Astrocyte (in vitro differentiated cells and primary cell): ENCODE measurements at regions not wholly inside any gene's neighbourhood (a gene's known extent, or its start where the extent isn't known, plus 50 kb on each side); places are given as distances from the start of the nearest gene placed in this dataset.
A peak's percentile ranks its signal among the peaks of the same experiment; 100 is the strongest.

ENCODE experiments used
- DNase-seq: peaks from one replicate; pipeline ENCODE4 v3.0.0-alpha.2; 2010; ENCODE audit warnings: low read depth
- FAIRE-seq: peaks from 2 replicates; lab custom pipeline; 2011; peaks lifted over from hg19 to GRCh38; lab: Jason Lieb, UNC
- H2AFZ ChIP-seq: 2 replicates; pipeline ENCODE4 v1.6.0; 2012; ENCODE audit warnings: low read depth, low read length, inconsistent platforms
- H3K27ac ChIP-seq: 2 replicates; pipeline ENCODE4 v1.5.1; 2011; ENCODE audit warnings: low read depth, low read length, inconsistent platforms
- H3K27me3 ChIP-seq: 2 replicates; pipeline ENCODE4 v1.6.0; 2011; ENCODE audit warnings: low read length, inconsistent platforms; ENCODE audit not compliant: insufficient read depth
- H3K36me3 ChIP-seq: 2 replicates; pipeline ENCODE4 v1.5.1; 2011; ENCODE audit warnings: low read length, inconsistent platforms; ENCODE audit not compliant: insufficient read depth
- H3K4me1 ChIP-seq: 2 replicates; pipeline ENCODE4 v1.5.1; 2011; ENCODE audit warnings: low read length, inconsistent platforms; ENCODE audit not compliant: insufficient read depth
- H3K4me2 ChIP-seq: 2 replicates; pipeline ENCODE4 v1.6.0; 2012; ENCODE audit warnings: low read length, inconsistent platforms
- H3K4me3 ChIP-seq: 2 replicates; pipeline ENCODE4 v1.5.1; 2011; ENCODE audit warnings: low read depth, mild to moderate bottlenecking, low read length, inconsistent platforms; ENCODE audit not compliant: insufficient read depth
- H3K79me2 ChIP-seq: 2 replicates; pipeline ENCODE4 v1.6.0; 2012; ENCODE audit warnings: mild to moderate bottlenecking, low read length, inconsistent platforms; ENCODE audit not compliant: insufficient read depth
- H3K9ac ChIP-seq: 2 replicates; pipeline ENCODE4 v1.6.0; 2012; ENCODE audit warnings: mild to moderate bottlenecking, low read length, inconsistent platforms
- H3K9me3 ChIP-seq: 2 replicates; pipeline ENCODE4 v1.5.1; 2012; ENCODE audit warnings: low read depth, mild to moderate bottlenecking, low read length, inconsistent platforms; ENCODE audit not compliant: insufficient read depth
- H4K20me1 ChIP-seq: 2 replicates; pipeline ENCODE4 v1.6.0; 2012; ENCODE audit warnings: low read length, inconsistent platforms; ENCODE audit not compliant: insufficient read depth
- H3K27ac Mint-ChIP-seq: one replicate; pipeline ENCODE4 v1.8.0; 2021; ENCODE audit warnings: mild to moderate bottlenecking, mixed read lengths; ENCODE audit not compliant: unreplicated experiment
- H3K27me3 Mint-ChIP-seq: one replicate; pipeline ENCODE4 v1.8.0; 2021; ENCODE audit warnings: low read depth, mixed read lengths; ENCODE audit not compliant: unreplicated experiment
- H3K36me3 Mint-ChIP-seq: one replicate; pipeline ENCODE4 v1.8.0; 2021; ENCODE audit warnings: low read depth, mixed read lengths; ENCODE audit not compliant: unreplicated experiment
- H3K4me1 Mint-ChIP-seq: one replicate; pipeline ENCODE4 v1.8.0; 2021; ENCODE audit warnings: low read depth, mixed read lengths; ENCODE audit not compliant: unreplicated experiment
- H3K4me3 Mint-ChIP-seq: one replicate; pipeline ENCODE4 v1.8.0; 2021; ENCODE audit warnings: mild to moderate bottlenecking, moderate library complexity, mixed read lengths; ENCODE audit not compliant: unreplicated experiment
- H3K9me3 Mint-ChIP-seq: one replicate; pipeline ENCODE4 v1.8.0; 2021; ENCODE audit warnings: mild to moderate bottlenecking, mixed read lengths; ENCODE audit not compliant: unreplicated experiment
- EZH2 ChIP-seq: IDR thresholded peaks from 2 replicates; pipeline ENCODE4 v1.6.1; 2012; ENCODE audit warnings: mild to moderate bottlenecking, low read length, inconsistent platforms; ENCODE audit not compliant: insufficient read depth
- TF ChIP-seq, protein P1 (sequence below): IDR thresholded peaks from 2 replicates; pipeline ENCODE4 v1.5.1; 2011; ENCODE audit warnings: low read depth, mild to moderate bottlenecking, inconsistent platforms, low read length, moderate library complexity; ENCODE audit not compliant: insufficient read depth

DNA sequence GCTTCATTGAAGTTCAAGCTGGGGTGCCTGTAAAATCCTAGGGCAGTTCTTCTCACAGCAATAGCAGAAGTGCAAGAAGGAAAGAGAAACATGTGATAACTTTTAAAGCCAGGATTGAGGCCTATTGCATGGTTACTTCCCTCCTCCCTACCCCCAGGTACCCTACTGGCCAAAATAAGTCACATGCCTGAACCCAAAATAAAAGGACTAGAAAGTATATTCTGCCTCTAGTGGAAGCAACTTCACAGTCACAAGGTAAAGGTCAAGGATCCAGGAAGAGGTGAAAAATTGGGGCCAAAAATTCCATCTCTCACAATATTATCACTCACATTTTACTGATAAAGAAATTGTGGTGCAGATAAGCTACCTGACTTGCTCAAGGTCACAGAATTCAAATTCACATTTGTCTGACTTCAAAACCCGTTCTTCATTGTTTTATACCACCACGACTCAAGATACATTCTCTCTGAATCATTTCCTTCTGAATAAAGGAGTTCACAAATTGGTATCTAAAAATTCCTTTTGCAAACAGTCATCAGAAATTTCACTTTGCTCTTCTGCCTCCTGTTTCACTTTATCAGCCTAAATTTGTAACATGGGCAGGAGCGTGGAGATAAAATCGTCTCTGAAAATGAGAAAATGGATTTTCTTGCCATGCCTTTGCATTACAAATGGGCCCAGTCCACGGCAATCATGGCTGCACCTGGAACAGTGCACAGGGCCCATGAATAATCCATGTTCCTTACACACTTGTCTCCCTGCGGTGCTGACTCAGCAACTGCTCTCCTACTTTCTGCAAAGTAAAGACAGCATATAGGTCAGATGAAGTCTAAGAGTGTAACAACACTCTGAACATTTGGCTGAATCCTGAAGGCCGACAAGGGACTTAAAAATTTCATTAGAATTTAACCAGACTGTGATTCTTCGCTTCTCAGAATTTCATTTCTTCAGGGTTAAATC lies 485.3 kb upstream of the NFIA start:
- Histone ChIP-seq H3K4me2 (peak overlapping the region; percentile 76), H2AFZ (peak overlapping the region; percentile 2), H3K36me3 (no peaks in the 10 kb centered on the region), H3K4me1 (peaks cover 11% of the 10 kb centered on the region), H3K27me3 (no peaks in the 10 kb centered on the region), H3K79me2 (no peaks in the 10 kb centered on the region), H3K4me3 (no peak overlapping the region), H3K9me3 (no peaks in the 10 kb centered on the region), H3K27ac (peak overlapping the region; percentile 21), H3K9ac (no peak overlapping the region), H4K20me1 (no peaks in the 10 kb centered on the region)
- DNase-seq (peak; percentile 83), FAIRE-seq (peak; percentile 96)
- TF ChIP-seq EZH2, result no peak
- TF ChIP-seq, protein P1, sequence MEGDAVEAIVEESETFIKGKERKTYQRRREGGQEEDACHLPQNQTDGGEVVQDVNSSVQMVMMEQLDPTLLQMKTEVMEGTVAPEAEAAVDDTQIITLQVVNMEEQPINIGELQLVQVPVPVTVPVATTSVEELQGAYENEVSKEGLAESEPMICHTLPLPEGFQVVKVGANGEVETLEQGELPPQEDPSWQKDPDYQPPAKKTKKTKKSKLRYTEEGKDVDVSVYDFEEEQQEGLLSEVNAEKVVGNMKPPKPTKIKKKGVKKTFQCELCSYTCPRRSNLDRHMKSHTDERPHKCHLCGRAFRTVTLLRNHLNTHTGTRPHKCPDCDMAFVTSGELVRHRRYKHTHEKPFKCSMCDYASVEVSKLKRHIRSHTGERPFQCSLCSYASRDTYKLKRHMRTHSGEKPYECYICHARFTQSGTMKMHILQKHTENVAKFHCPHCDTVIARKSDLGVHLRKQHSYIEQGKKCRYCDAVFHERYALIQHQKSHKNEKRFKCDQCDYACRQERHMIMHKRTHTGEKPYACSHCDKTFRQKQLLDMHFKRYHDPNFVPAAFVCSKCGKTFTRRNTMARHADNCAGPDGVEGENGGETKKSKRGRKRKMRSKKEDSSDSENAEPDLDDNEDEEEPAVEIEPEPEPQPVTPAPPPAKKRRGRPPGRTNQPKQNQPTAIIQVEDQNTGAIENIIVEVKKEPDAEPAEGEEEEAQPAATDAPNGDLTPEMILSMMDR, result peak; percentile 33
- peaks cover 1% of the 10 kb centered on the region for H3K27me3 Mint-ChIP-seq
- H3K9me3 Mint-ChIP-seq, result no peaks in the 10 kb centered on the region
- H3K4me3 Mint-ChIP-seq, result no peak overlapping the region
- no peaks in the 10 kb centered on the region for H3K36me3 Mint-ChIP-seq
- peaks cover 7% of the 10 kb centered on the region for H3K4me1 Mint-ChIP-seq
- no peak overlapping the region for H3K27ac Mint-ChIP-seq

DNA sequence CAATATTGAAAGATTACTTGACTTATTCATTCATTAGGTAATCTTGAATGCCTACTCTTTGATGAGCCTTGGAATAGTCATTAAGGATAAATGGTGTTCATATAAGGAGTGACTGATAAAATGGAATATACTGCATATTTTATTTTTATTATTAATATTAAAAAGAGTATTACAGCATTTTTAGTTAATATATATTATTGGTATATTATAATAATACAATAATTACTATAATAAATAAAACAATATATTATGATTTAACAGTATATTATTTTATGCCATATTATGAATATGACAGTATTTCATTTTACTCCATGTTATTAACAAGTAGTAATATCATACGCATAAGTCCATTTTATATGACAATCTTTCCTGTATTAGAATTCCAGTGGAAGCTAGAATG lies 490.8 kb upstream of the NFIA start:
- no peaks in the 10 kb centered on the region for H3K27me3 Mint-ChIP-seq
- FAIRE-seq, result no peak

More for the DNA sequence above, 490.8 kb upstream of the NFIA start:
- Mint-ChIP-seq H3K4me1 (peaks cover 10% of the 10 kb centered on the region), H3K4me3 (no peak overlapping the region), H3K27ac (no peak overlapping the region), H3K9me3 (no peaks in the 10 kb centered on the region), H3K36me3 (no peaks in the 10 kb centered on the region)
- Histone ChIP-seq H3K4me1 (peaks cover under 1% of the 10 kb centered on the region), H3K79me2 (no peaks in the 10 kb centered on the region), H3K9me3 (no peaks in the 10 kb centered on the region), H3K27me3 (no peaks in the 10 kb centered on the region), H2AFZ (no peak overlapping the region), H3K4me2 (no peak overlapping the region), H3K4me3 (no peak overlapping the region), H3K27ac (no peak overlapping the region), H3K36me3 (no peaks in the 10 kb centered on the region), H3K9ac (no peak overlapping the region), H4K20me1 (no peaks in the 10 kb centered on the region)
- no peak for DNase-seq
- no peak for TF ChIP-seq EZH2
- TF ChIP-seq, protein P1, result no peak
